Neural progenitor cell (in vitro differentiated cells): ENCODE measurements at regions not wholly inside any gene's neighbourhood (a gene's known extent, or its start where the extent isn't known, plus 50 kb on each side); places are given as distances from the start of the nearest gene placed in this dataset.
"Not testable (repeated sequence)": the region's sequence is repeated elsewhere in the genome, so short reads cannot be mapped to it uniquely, and the experiment has no call there.

Experiments
- DNase-seq: peaks from one replicate; pipeline ENCODE4 v3.0.0-alpha.2; 2016; ENCODE audit warnings: low spot score
- H2AFZ ChIP-seq: fragments of 200-600 bp; sonication (generic); replicated peaks from 2 replicates; pipeline ENCODE4 v1.6.1; 2016; ENCODE audit warnings: antibody characterized with exemption
- H3F3A ChIP-seq: fragments of 200-600 bp; sonication (generic); 2 replicates; pipeline ENCODE4 v1.6.1; 2016; ENCODE audit warnings: antibody characterized with exemption, low read depth
- H3K27ac ChIP-seq: fragments of 200-600 bp; sonication (generic); 2 replicates; pipeline ENCODE4 v1.5.1; 2016; ENCODE audit warnings: mild to moderate bottlenecking
- H3K27me3 ChIP-seq: fragments of 200-600 bp; sonication (generic); 2 replicates; pipeline ENCODE4 v1.6.1; 2016; ENCODE audit warnings: mild to moderate bottlenecking, moderate library complexity
- H3K36me3 ChIP-seq: fragments of 200-600 bp; sonication (generic); 2 replicates; pipeline ENCODE4 v1.5.1; 2016
- H3K4me1 ChIP-seq: fragments of 200-600 bp; sonication (generic); 2 replicates; pipeline ENCODE4 v1.6.1; 2016; ENCODE audit warnings: mixed run types
- H3K4me2 ChIP-seq: fragments of 200-600 bp; sonication (generic); 2 replicates; pipeline ENCODE4 v1.6.1; 2016
- H3K4me3 ChIP-seq: fragments of 200-600 bp; sonication (generic); 2 replicates; pipeline ENCODE4 v1.5.1; 2016
- H3K79me2 ChIP-seq: fragments of 200-600 bp; sonication (generic); 2 replicates; pipeline ENCODE4 v1.6.1; 2016; ENCODE audit warnings: low read depth
- H3K9ac ChIP-seq: fragments of 200-600 bp; sonication (generic); 2 replicates; pipeline ENCODE4 v1.6.1; 2016
- H3K9me3 ChIP-seq: fragments of 200-600 bp; sonication (generic); 2 replicates; pipeline ENCODE4 v1.5.1; 2016; ENCODE audit warnings: low read depth
- H4K20me1 ChIP-seq: fragments of 200-600 bp; sonication (generic); 2 replicates; pipeline ENCODE4 v1.6.1; 2016; ENCODE audit warnings: low read depth
- H3K27ac Mint-ChIP-seq: 3 replicates; pipeline ENCODE4 v1.8.0; 2021; ENCODE audit warnings: mixed read lengths
- H3K27me3 Mint-ChIP-seq: 2 replicates; pipeline ENCODE4 v1.8.0; 2022; ENCODE audit warnings: low read depth, mild to moderate bottlenecking, inconsistent platforms, moderate library complexity, mixed read lengths; ENCODE audit not compliant: insufficient read depth
- H3K36me3 Mint-ChIP-seq: 3 replicates; pipeline ENCODE4 v1.8.0; 2021; ENCODE audit warnings: mixed read lengths
- H3K4me1 Mint-ChIP-seq: 3 replicates; pipeline ENCODE4 v1.8.0; 2021; ENCODE audit warnings: mixed read lengths
- H3K4me3 Mint-ChIP-seq: 3 replicates; pipeline ENCODE4 v1.8.0; 2021; ENCODE audit warnings: mild to moderate bottlenecking, moderate library complexity, mixed read lengths
- H3K9me3 Mint-ChIP-seq: 3 replicates; pipeline ENCODE4 v1.8.0; 2020; ENCODE audit warnings: mixed read lengths
- CTCF ChIP-seq: fragments of 200-600 bp; sonication (generic); IDR thresholded peaks from 2 replicates; pipeline ENCODE4 v1.5.1; 2017; ENCODE audit warnings: antibody characterized with exemption, mild to moderate bottlenecking
- EZH2 ChIP-seq: fragments of 200-600 bp; sonication (generic); IDR thresholded peaks from 2 replicates; pipeline ENCODE4 v1.6.1; 2017; ENCODE audit warnings: antibody characterized with exemption, mild to moderate bottlenecking, moderate library complexity
- EZH2phosphoT487 ChIP-seq: fragments of 200-600 bp; sonication (generic); IDR thresholded peaks from 2 replicates; pipeline ENCODE4 v1.6.1; 2017; ENCODE audit warnings: antibody characterized with exemption

GRCh38 chr4:85209161-85209560, 242.7 kb upstream of the WDFY3 start:
- no peak overlapping the region for H3K4me3 Mint-ChIP-seq
- no peaks in the 10 kb centered on the region for H4K20me1 ChIP-seq
- no peak for TF ChIP-seq EZH2
- no peaks in the 10 kb centered on the region for H3K79me2 ChIP-seq
- H3K36me3 ChIP-seq: no peaks in the 10 kb centered on the region
- H3K4me1 Mint-ChIP-seq: no peaks in the 10 kb centered on the region
- no peak overlapping the region for H3K9ac ChIP-seq
- H3K27ac Mint-ChIP-seq: no peak overlapping the region
- H3K4me3 ChIP-seq: no peak overlapping the region
- DNase-seq: no peak
- no peaks in the 10 kb centered on the region for H3K27me3 ChIP-seq
- peaks cover 8% of the 10 kb centered on the region for H3K9me3 Mint-ChIP-seq
- no peaks in the 10 kb centered on the region for H3K4me1 ChIP-seq
- no peaks in the 10 kb centered on the region for H3F3A ChIP-seq
- no peak overlapping the region for H3K27ac ChIP-seq
- no peaks in the 10 kb centered on the region for H3K9me3 ChIP-seq
- H3K27me3 Mint-ChIP-seq: no peaks in the 10 kb centered on the region
- no peaks in the 10 kb centered on the region for H3K36me3 Mint-ChIP-seq
- no peak overlapping the region for H3K4me2 ChIP-seq
- no peak overlapping the region for H2AFZ ChIP-seq

GRCh38 chr4:85210353-85210752, 243.9 kb upstream of the WDFY3 start:
- H3K4me3 ChIP-seq: no peak overlapping the region
- H3K4me1 Mint-ChIP-seq: no peaks in the 10 kb centered on the region
- H3K9ac ChIP-seq: no peak overlapping the region
- H3K79me2 ChIP-seq: no peaks in the 10 kb centered on the region
- no peak overlapping the region for H2AFZ ChIP-seq
- no peaks in the 10 kb centered on the region for H3K4me1 ChIP-seq
- no peak overlapping the region for H3K27ac Mint-ChIP-seq
- no peaks in the 10 kb centered on the region for H3K36me3 Mint-ChIP-seq
- no peak overlapping the region for H3K4me2 ChIP-seq
- H3K27ac ChIP-seq: no peak overlapping the region
- H3F3A ChIP-seq: no peaks in the 10 kb centered on the region
- no peaks in the 10 kb centered on the region for H3K9me3 ChIP-seq
- no peaks in the 10 kb centered on the region for H4K20me1 ChIP-seq
- no peaks in the 10 kb centered on the region for H3K36me3 ChIP-seq
- TF ChIP-seq EZH2phosphoT487 (no peak), EZH2 (no peak)
- no peaks in the 10 kb centered on the region for H3K27me3 ChIP-seq
- no peaks in the 10 kb centered on the region for H3K27me3 Mint-ChIP-seq
- no peak for DNase-seq
- H3K9me3 Mint-ChIP-seq: peaks cover 8% of the 10 kb centered on the region
- H3K4me3 Mint-ChIP-seq: no peak overlapping the region

- peaks cover 27% of the 10 kb centered on the region for H3K9me3 Mint-ChIP-seq
- not testable (repeated sequence) for H3K27ac Mint-ChIP-seq, H3K79me2 ChIP-seq
Measured at GRCh38 chr4:85216571-85216970, 250.1 kb upstream of the WDFY3 start.

GRCh38 chr4:85218756-85219155, 252.3 kb upstream of the WDFY3 start:
- Histone ChIP-seq H3K9ac (no peak overlapping the region), H3K9me3 (no peaks in the 10 kb centered on the region), H3K79me2 (no peaks in the 10 kb centered on the region), H3K4me1 (peaks cover 5% of the 10 kb centered on the region), H3K36me3 (no peaks in the 10 kb centered on the region), H3K27ac (no peak overlapping the region), H2AFZ (no peak overlapping the region), H4K20me1 (no peaks in the 10 kb centered on the region), H3F3A (no peaks in the 10 kb centered on the region), H3K4me2 (no peak overlapping the region), H3K4me3 (no peak overlapping the region), H3K27me3 (no peaks in the 10 kb centered on the region)
- Mint-ChIP-seq H3K27me3 (peaks cover 2% of the 10 kb centered on the region), H3K9me3 (peaks cover 27% of the 10 kb centered on the region), H3K36me3 (no peaks in the 10 kb centered on the region), H3K4me3 (no peak overlapping the region), H3K4me1 (peaks cover 4% of the 10 kb centered on the region), H3K27ac (no peak overlapping the region)
- TF ChIP-seq CTCF: no peak
- no peak for TF ChIP-seq EZH2
- TF ChIP-seq EZH2phosphoT487: no peak
- no peak for DNase-seq

More at GRCh38 chr4:85216571-85216970, 250.1 kb upstream of the WDFY3 start:
- H3F3A ChIP-seq, H3K27me3 Mint-ChIP-seq, H3K4me1 Mint-ChIP-seq, H3K36me3 ChIP-seq, DNase-seq, H3K27ac ChIP-seq, H3K4me3 ChIP-seq, H3K36me3 Mint-ChIP-seq, H3K4me3 Mint-ChIP-seq, H3K9me3 ChIP-seq, H3K9ac ChIP-seq, H2AFZ ChIP-seq, H3K4me1 ChIP-seq, H3K27me3 ChIP-seq, H4K20me1 ChIP-seq, H3K4me2 ChIP-seq: not testable (repeated sequence)

GRCh38 chr4:85221606-85222005, 253.3 kb upstream of the ARHGAP24 start:
- H3K4me3 ChIP-seq: no peak overlapping the region
- no peak overlapping the region for H3K4me2 ChIP-seq
- Mint-ChIP-seq H3K9me3 (peaks cover 27% of the 10 kb centered on the region), H3K36me3 (no peaks in the 10 kb centered on the region), H3K4me3 (no peak overlapping the region), H3K4me1 (peaks cover 8% of the 10 kb centered on the region), H3K27ac (no peak overlapping the region), H3K27me3 (peaks cover 2% of the 10 kb centered on the region)
- no peaks in the 10 kb centered on the region for H3K79me2 ChIP-seq
- H4K20me1 ChIP-seq: no peaks in the 10 kb centered on the region
- peaks cover 7% of the 10 kb centered on the region for H3K4me1 ChIP-seq
- no peak overlapping the region for H3K9ac ChIP-seq
- H3K27me3 ChIP-seq: no peaks in the 10 kb centered on the region
- no peak overlapping the region for H3K27ac ChIP-seq
- H3K36me3 ChIP-seq: no peaks in the 10 kb centered on the region
- no peaks in the 10 kb centered on the region for H3K9me3 ChIP-seq
- TF ChIP-seq CTCF (no peak), EZH2phosphoT487 (no peak), EZH2 (no peak)
- no peak for DNase-seq
- no peak overlapping the region for H2AFZ ChIP-seq
- no peaks in the 10 kb centered on the region for H3F3A ChIP-seq
